Neural cell (in vitro differentiated cells): ENCODE measurements at regions not wholly inside any gene's neighbourhood (a gene's known extent, or its start where the extent isn't known, plus 50 kb on each side); places are given as distances from the start of the nearest gene placed in this dataset.
"Not testable (repeated sequence)": the region's sequence is repeated elsewhere in the genome, so short reads cannot be mapped to it uniquely, and the experiment has no call there.

Experiments used
- H2AFZ ChIP-seq: fragments of 200-600, 300-800 bp; sonication (generic), shearing (Covaris generic); 2 replicates; pipeline ENCODE4 v1.6.0; 2014; ENCODE audit warnings: low read depth, mild to moderate bottlenecking, antibody characterized with exemption, low read length, moderate library complexity
- H3F3A ChIP-seq: fragments of 200-600 bp; shearing (Covaris generic); 2 replicates; pipeline ENCODE4 v1.6.1; 2016; ENCODE audit warnings: mild to moderate bottlenecking, moderate library complexity, mixed read lengths, antibody characterized with exemption, low read length; ENCODE audit not compliant: insufficient read depth, poor library complexity, severe bottlenecking
- H3K27ac ChIP-seq: fragments of 200-600, 300-800 bp; sonication (generic), shearing (Covaris generic); 2 replicates; pipeline ENCODE4 v1.5.1; 2014; ENCODE audit warnings: mild to moderate bottlenecking, low read length, moderate library complexity
- H3K27me3 ChIP-seq: fragments of 300-800, 200-600 bp; sonication (generic), shearing (Covaris generic); 2 replicates; pipeline ENCODE4 v1.6.0; 2014; ENCODE audit warnings: mild to moderate bottlenecking, low read depth, low read length, moderate library complexity; ENCODE audit not compliant: insufficient read depth
- H3K36me3 ChIP-seq: fragments of 300-800, 200-600 bp; sonication (generic), shearing (Covaris generic); 2 replicates; pipeline ENCODE4 v1.5.1; 2014; ENCODE audit warnings: mild to moderate bottlenecking, antibody characterized with exemption, low read length, moderate library complexity; ENCODE audit not compliant: insufficient read depth
- H3K4me2 ChIP-seq: fragments of 300-800, 200-600 bp; sonication (generic), shearing (Covaris generic); 2 replicates; pipeline ENCODE4 v1.6.0; 2014; ENCODE audit warnings: mild to moderate bottlenecking, low read length
- H3K4me3 ChIP-seq: fragments of 300-800, 200-600 bp; sonication (generic), shearing (Covaris generic); 2 replicates; pipeline ENCODE4 v1.5.1; 2014; ENCODE audit warnings: mild to moderate bottlenecking, low read length, moderate library complexity
- H3K79me2 ChIP-seq: fragments of 200-600 bp; shearing (Covaris generic); replicated peaks from 2 replicates; pipeline ENCODE4 v1.6.0; 2014; ENCODE audit warnings: mild to moderate bottlenecking, low read length, moderate library complexity; ENCODE audit not compliant: insufficient read depth
- H3K9ac ChIP-seq: fragments of 300-800, 200-600 bp; sonication (generic), shearing (Covaris generic); 2 replicates; pipeline ENCODE4 v1.6.1; 2016; ENCODE audit warnings: mild to moderate bottlenecking, low read length, mixed read lengths
- H3K9me2 ChIP-seq: fragments of 200-600 bp; shearing (Covaris generic); 2 replicates; pipeline ENCODE4 v1.6.1; 2016; ENCODE audit warnings: mild to moderate bottlenecking, low read length, mixed read lengths; ENCODE audit not compliant: insufficient read depth
- H3K9me3 ChIP-seq: fragments of 200-600, 300-800 bp; sonication (generic), shearing (Covaris generic); 2 replicates; pipeline ENCODE4 v1.6.1; 2016; ENCODE audit warnings: mild to moderate bottlenecking, mixed run types, low read length, moderate library complexity, mixed read lengths
- H4K20me1 ChIP-seq: fragments of 200-600 bp; shearing (Covaris generic); 2 replicates; pipeline ENCODE4 v1.6.1; 2016; ENCODE audit warnings: mild to moderate bottlenecking, mixed run types; ENCODE audit not compliant: insufficient read depth
- CTCF ChIP-seq: fragments of 450-650 bp; IDR thresholded peaks from 2 replicates; pipeline ENCODE4 v1.5.1; 2014; ENCODE audit warnings: antibody characterized with exemption, mild to moderate bottlenecking, moderate library complexity; ENCODE audit not compliant: poor library complexity, severe bottlenecking
- EP300 ChIP-seq: fragments of 450-650 bp; conservative IDR thresholded peaks from 2 replicates; pipeline ENCODE4 v1.6.1; 2014; ENCODE audit warnings: antibody characterized with exemption, mild to moderate bottlenecking, moderate library complexity; ENCODE audit not compliant: poor library complexity, severe bottlenecking
- EZH2 ChIP-seq: fragments of 200-600, 300-800 bp; shearing (Covaris generic), sonication (generic); IDR thresholded peaks from 2 replicates; pipeline ENCODE4 v1.6.1; 2014; ENCODE audit warnings: antibody characterized with exemption, low read length, borderline replicate concordance, mild to moderate bottlenecking; ENCODE audit not compliant: insufficient read depth, poor library complexity, severe bottlenecking
- MXI1 ChIP-seq: fragments of 450-650 bp; conservative IDR thresholded peaks from 2 replicates; pipeline ENCODE4 v1.6.1; 2014; ENCODE audit warnings: antibody characterized with exemption, mild to moderate bottlenecking; ENCODE audit not compliant: poor library complexity, severe bottlenecking
- POLR2AphosphoS5 ChIP-seq: IDR thresholded peaks from 2 replicates; pipeline ENCODE4 v1.6.1; 2012
- RAD21 ChIP-seq: fragments of 450-650 bp; conservative IDR thresholded peaks from 2 replicates; pipeline ENCODE4 v1.6.1; 2014; ENCODE audit warnings: antibody characterized with exemption, mild to moderate bottlenecking, moderate library complexity
- REST ChIP-seq: IDR thresholded peaks from 2 replicates; pipeline ENCODE4 v1.6.1; 2012; ENCODE audit warnings: borderline replicate concordance
- SMC3 ChIP-seq: fragments of 450-650 bp; conservative IDR thresholded peaks from 2 replicates; pipeline ENCODE4 v1.6.1; 2014; ENCODE audit warnings: antibody characterized with exemption, mild to moderate bottlenecking, moderate library complexity; ENCODE audit not compliant: poor library complexity
- TAF1 ChIP-seq: IDR thresholded peaks from 2 replicates; pipeline ENCODE4 v1.6.1; 2012; ENCODE audit warnings: low read depth

GRCh38 chr10:45160271-45160670 is 155.1 kb downstream of the OR13A1 start:
- Histone ChIP-seq H3K79me2 (no peaks in the 10 kb centered on the region), H3K9me2 (no peaks in the 10 kb centered on the region), H3K9ac (no peak overlapping the region), H4K20me1 (no peaks in the 10 kb centered on the region), H3K36me3 (no peaks in the 10 kb centered on the region), H3K4me3 (no peak overlapping the region), H3K27me3 (no peaks in the 10 kb centered on the region), H3F3A (no peaks in the 10 kb centered on the region), H3K27ac (no peak overlapping the region), H3K4me2 (no peak overlapping the region), H2AFZ (no peak overlapping the region), H3K9me3 (no peaks in the 10 kb centered on the region)
- TF ChIP-seq REST: no peak
- no peak for TF ChIP-seq EP300
- no peak for TF ChIP-seq MXI1
- no peak for TF ChIP-seq RAD21
- no peak for TF ChIP-seq EZH2
- no peak for TF ChIP-seq POLR2AphosphoS5
- no peak for TF ChIP-seq TAF1
- no peak for TF ChIP-seq CTCF
- TF ChIP-seq SMC3: no peak

GRCh38 chr10:45163315-45163975 is 152.0 kb downstream of the OR13A1 start:
- no peak overlapping the region for H2AFZ ChIP-seq
- H4K20me1 ChIP-seq: no peaks in the 10 kb centered on the region
- no peaks in the 10 kb centered on the region for H3K36me3 ChIP-seq
- H3K27me3 ChIP-seq: no peaks in the 10 kb centered on the region
- no peak overlapping the region for H3K9ac ChIP-seq
- H3K4me2 ChIP-seq: no peak overlapping the region
- H3K9me2 ChIP-seq: no peaks in the 10 kb centered on the region
- H3F3A ChIP-seq: no peaks in the 10 kb centered on the region
- no peak for TF ChIP-seq EZH2
- TF ChIP-seq REST: no peak
- no peak for TF ChIP-seq MXI1
- no peak for TF ChIP-seq CTCF
- no peak for TF ChIP-seq TAF1
- TF ChIP-seq EP300: no peak
- no peak for TF ChIP-seq RAD21
- no peak for TF ChIP-seq POLR2AphosphoS5
- TF ChIP-seq SMC3: no peak
- no peaks in the 10 kb centered on the region for H3K9me3 ChIP-seq
- H3K79me2 ChIP-seq: no peaks in the 10 kb centered on the region
- no peak overlapping the region for H3K4me3 ChIP-seq
- H3K27ac ChIP-seq: no peak overlapping the region

- H3K9me2 ChIP-seq, H3K4me2 ChIP-seq, H3K36me3 ChIP-seq, H2AFZ ChIP-seq, H3K79me2 ChIP-seq, H3K27ac ChIP-seq, H3K9me3 ChIP-seq, H3K27me3 ChIP-seq, H3K9ac ChIP-seq, H3K4me3 ChIP-seq, H3F3A ChIP-seq, H4K20me1 ChIP-seq: not testable (repeated sequence)
Observed at GRCh38 chr10:45175520-45176118, 139.8 kb downstream of the OR13A1 start.
